Left ventricle myocardium superior (tissue), 1 donor: ENCODE measurements at regions not wholly inside any gene's neighbourhood (a gene's known extent, or its start where the extent isn't known, plus 50 kb on each side); places are given as distances from the start of the nearest gene placed in this dataset.

ENCODE experiments used
- ATAC-seq: fragments of 200-7000 bp; cut with Tn5 transposase; one replicate; pipeline ENCODE4 v1.9.1; 2020; ENCODE audit warnings: mild to moderate bottlenecking, moderate library complexity
- DNase-seq: peaks from one replicate; pipeline ENCODE4 v3.0.0-alpha.2; 2020
- intact Hi-C: fragments of 100-400 bp; cut with micrococcal nuclease; formaldehyde crosslinking; loops from one replicate; pipeline ENCODE4 v1.11.0; 2022
- donor health status: DM: no; HTN: yes; CAD: no; lungs with severe emphysema.

GRCh38 chr13:71977028-71977427 is 110.0 kb upstream of the DACH1 start:
- DNase-seq (no peak), ATAC-seq (no peak)
- intact Hi-C loops = no loop called here

GRCh38 chr13:71967990-71968389 is 101.0 kb upstream of the DACH1 start:
- no peak for ATAC-seq
- intact Hi-C loops = no loop called here
- DNase-seq = no peak

GRCh38 chr13:71964491-71965100 is 97.6 kb upstream of the DACH1 start:
- DNase-seq = no peak
- no peak for ATAC-seq
- intact Hi-C loops = no loop called here

- ATAC-seq (no peak), DNase-seq (no peak)
- intact Hi-C loops = no loop called here
These were observed 95.7 kb upstream of the DACH1 start for GRCh38 chr13:71962735-71963134.

DNA sequence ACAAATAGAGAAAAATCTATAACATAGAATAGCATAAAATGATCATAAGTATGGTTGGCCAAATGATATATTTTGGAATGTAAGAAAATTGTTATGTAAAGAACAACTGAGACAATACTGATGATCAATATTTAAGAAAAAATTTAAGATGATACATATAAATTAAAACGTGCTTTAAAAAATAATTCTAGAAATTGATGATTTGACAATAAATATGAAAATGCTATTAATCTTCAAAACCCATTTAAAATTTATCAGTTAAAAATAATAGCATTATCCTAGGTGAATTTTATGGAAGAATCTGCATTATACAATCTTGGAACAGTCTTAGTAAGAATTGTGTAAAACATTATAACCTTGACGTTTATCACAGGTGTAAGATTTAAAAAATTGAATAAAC is 95.1 kb upstream of the DACH1 start:
- intact Hi-C loops = no loop called here
- DNase-seq = no peak
- no peak for ATAC-seq

- ATAC-seq (no peak), DNase-seq (no peak)
- intact Hi-C loops = no loop called here
These were observed 82.4 kb upstream of the DACH1 start for GRCh38 chr13:71949441-71949840.

GRCh38 chr13:71939186-71939585 is 72.2 kb upstream of the DACH1 start:
- intact Hi-C loops = no loop called here
- no peak for ATAC-seq

DNA sequence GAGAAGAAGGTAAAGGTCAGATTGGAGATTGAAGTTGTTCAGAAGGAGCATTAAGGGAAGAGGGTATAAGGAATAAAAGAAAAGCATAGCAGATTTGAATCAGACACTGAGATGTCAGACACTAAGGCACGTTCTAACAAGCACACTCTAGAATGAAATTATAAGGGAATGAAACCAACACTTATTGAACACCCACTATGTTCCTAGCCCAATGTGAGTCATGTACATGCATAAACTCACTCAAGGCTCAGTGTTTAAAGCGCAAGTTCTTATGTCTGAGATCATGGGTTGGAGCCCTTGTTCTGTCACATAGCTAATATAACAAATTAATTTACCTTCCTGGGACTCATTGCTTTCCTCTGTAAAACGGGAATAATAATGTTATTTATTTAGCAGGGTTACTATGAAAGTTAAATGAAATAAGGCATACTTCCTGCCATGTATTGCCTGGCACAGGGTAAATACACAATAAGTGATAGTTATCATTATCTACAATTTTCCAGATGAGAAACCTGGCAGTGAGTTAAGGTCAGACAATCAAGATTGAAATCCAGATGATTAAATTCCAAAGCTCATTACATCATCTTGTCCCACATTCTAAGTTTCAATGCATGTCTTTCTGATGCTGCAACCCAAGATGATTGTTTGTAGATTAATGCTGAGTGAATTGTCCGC is 68.3 kb upstream of the DACH1 start:
- ATAC-seq (no peak), DNase-seq (no peak)
- intact Hi-C loops = no loop called here

More at GRCh38 chr13:71939186-71939585, 72.2 kb upstream of the DACH1 start:
- no peak for DNase-seq

DNA sequence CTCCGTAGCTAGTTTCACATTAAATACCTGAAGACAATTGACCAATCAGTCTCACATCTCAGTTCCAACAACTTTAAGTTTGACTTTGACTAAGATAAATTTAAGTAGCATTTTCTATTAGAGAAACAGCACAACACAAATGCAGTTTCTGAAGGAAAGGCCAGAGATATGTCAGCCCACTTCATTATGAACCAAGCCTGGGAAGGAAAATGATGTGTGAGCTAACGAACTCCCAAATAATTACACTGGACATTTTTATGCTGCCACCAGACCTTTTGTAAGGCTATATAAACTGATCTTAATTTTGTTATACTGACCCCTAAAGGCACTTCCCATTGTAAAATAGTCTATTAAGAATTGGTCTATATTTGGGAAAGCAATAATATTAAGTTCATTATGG is 57.9 kb upstream of the DACH1 start:
- DNase-seq = no peak
- intact Hi-C loops = no loop called here

GRCh38 chr13:71922194-71922593 is 55.2 kb upstream of the DACH1 start:
- DNase-seq = no peak
- no peak for ATAC-seq
- intact Hi-C loops = no loop called here

More for the DNA sequence above, 57.9 kb upstream of the DACH1 start:
- no peak for ATAC-seq
